Stimulated activated naive CD4-positive, alpha-beta T cell (primary cell): ENCODE measurements at regions not wholly inside any gene's neighbourhood (a gene's known extent, or its start where the extent isn't known, plus 50 kb on each side); places are given as distances from the start of the nearest gene placed in this dataset.

Source experiments
- DNase-seq, 6 experiments: peaks; one replicate each; lab custom pipeline; 2025; lab: John Stamatoyannopoulos, UW

DNA sequence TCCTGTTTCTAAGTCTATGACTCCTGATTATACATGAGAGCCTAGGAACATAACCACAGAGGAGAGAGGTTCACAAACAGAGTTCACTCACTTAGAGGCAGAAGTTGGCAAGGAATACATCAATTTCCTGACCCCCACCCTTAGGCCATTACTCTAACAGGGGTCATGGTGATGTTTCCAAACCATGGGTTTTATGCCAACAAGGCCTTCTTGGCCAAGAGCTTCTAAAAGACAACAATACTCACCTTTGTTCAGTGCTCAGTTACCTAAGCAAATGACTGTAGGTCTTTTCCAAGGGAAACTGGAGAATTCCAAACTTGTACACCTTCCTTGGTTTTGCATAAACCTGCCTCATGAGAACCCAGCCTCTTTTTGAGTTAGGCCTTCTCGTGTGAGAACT is 52.6 kb downstream of the ERICH4 start:
- DNase-seq = no peak

DNA sequence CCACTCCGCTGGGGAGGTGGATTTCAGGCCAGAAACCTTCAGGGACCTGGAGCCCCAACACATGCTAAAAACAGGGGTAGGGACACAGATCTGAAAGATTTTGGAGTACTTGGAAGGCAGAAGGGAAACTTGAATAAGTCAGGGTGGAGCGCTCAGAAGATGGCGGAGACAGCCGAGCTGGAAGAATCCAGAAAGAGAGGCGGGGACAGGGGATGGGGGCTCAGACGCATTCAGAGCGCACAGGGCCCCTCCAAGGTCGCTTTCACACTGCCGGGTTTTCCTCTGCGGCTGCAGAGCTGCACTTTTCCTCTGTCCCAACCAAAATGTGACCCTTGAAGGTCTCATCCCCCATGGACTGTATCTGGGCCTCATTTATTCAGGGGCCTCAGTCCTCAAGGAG is 56.9 kb downstream of the ERICH4 start:
- no peak for DNase-seq

DNA sequence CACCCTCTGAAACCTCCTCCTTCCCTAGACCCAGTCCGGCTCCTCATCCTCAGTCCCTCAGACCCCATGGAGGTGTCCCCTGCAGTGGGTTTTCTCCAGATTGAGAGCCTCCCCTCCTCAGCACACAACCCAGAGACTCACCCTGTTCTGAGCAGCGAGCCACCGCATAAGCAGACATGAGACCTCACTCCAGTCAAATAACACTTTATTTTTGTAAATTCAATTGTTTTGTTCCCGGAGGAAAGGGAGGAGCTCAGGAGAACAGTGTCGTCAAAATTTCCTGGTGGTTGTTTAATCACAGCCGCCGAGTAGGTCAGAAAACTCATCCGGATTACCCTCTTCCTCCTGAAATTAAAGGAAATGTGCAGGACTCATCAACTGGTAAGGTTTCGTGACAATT is 57.5 kb downstream of the ERICH4 start:
- no peak for DNase-seq

DNA sequence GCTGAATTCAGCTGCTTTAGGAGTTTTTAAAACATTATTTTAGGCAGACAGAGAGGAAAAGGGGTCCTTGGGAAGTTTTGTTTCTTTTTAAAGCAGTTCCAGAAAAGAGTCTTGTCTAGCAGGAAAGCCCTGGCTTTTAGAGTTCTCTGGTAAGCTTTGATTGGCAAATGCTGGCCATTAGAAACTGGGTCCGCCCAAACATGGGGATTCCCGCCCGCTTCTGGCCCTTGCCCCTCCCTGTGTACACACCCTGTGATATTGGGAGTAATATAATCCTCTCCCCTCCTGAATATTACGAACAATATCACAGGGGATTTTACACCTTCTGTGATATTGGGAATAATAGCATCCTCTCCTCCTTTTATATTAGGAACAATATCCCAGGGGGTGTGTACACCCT is 58.9 kb downstream of the ERICH4 start:
- DNase-seq = no peak

DNA sequence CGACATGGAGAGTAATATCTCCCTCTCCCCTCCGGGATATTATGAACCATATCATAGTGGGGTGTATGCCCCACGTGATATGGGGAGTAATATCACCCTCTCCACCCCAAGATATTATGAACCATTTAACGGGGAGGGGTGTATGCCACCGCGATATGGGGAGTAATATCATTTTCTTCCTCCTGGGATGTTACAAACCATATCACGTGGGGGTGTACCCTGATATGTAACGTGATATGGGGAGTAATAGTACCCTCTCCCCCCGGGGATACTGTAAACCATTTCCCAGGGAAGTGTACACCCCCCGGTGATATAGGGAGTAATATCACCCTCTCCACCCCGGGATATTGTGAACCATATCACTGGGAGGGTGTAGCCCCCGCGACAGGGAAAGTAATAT is 62.1 kb downstream of the ERICH4 start:
- DNase-seq = no peak

DNA sequence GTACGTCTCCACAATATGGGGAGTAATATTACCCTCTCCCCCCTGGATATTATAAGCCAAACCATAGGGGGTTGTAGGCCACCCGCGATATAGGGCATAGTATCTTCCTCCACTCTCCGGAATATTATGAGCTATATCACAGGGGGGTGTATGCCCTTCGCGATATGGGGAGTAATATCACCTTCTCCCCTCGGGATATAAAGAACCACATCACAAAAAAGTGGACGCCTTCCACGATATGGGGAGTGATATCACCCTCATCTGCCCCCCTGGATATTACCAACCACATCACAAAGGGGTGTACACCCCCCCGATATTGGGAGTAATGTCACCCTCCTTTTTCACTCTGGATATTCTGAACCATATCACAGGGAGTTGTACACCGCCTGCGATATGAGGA is 65.5 kb upstream of the CEACAM21 start:
- no peak for DNase-seq

DNA sequence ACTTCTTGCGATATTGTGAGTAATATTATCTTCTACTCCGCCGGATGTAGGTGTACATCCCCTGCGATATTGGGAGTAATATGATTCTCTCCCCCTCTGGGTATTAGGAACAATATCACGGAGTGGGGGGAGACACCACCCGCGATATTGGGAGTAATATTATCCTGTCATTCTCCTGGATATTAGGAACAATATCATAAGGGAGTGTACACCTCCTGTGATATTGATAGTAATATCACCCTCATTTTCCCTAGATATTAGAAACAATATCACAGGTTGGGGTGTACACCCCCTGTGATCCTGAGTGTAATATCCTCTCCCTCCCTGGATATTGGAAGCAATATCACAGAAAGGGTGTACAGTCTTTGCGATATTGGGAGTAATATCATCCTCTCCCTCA is 64.3 kb upstream of the CEACAM21 start:
- no peak for DNase-seq

DNA sequence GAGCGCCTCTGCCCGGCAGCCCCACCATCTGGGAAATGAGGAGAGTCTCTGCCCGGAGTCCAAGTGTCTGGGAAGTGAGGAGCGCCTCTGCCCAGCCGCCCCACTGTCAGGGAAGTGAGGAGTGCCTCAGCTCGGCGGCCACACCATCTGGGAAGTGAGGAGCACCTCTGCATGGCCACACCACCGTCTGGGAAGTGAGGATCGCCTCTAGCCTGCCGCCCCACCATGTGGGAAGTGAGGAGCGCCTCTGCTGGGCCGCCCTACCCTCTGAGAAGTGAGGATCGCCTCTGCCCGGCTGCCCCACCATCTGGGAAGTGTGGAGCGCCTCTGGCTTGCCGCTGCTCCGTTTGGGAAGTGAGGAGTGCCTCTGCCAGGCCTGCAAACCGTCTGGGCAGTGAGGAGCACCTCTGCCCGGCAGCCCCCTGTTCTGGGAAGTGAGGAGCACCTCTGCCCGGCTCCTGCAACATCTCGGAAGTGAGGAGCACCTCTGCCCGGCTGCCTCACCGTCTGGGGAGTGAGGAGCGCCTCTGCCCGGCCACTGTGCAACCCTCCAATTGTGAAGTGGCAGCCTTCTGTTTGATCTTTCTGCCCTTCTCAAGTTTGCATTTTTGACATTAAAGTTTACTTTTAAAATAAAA is 60.8 kb upstream of the CEACAM21 start:
- no peak for DNase-seq

DNA sequence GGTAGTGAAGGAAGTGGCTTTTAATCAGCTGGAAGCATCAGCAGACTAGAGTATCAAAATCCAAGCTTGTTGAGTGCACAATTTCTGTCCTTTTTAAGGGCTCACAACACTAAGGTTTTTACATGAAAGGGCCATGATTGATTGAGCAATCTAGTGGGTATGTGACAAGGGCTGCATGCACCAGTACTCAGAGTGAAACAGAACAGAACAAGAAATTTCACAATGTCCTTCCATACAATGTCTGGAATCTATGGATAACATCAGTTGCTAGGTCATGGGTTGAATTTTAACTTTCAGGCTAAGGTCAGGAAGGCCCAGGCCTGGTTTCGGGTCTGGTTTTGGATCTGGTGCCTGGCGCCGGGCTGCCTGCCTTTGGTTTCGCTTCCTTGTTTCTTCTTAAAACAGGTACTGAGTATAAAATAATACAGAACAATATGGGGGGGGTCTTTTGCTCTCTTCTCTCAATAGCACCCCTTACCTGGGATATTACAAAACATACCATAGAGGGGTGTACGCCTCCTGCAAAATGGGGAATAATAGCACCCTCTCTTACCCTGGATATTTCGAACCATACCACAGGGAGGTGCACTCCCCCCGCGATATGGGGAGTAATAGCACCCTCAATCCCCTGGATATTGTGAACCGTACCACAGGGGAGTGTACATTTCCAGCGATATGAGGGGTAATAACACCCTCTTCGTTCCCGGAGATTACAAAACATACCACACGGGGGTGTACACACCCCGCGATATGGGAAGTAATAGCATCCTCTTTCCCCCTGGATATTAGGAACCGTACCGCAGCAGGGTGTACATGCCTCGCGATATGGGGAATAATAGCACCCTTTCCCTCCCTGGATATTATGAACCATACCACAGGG is 59.4 kb upstream of the CEACAM21 start:
- DNase-seq = peak in 5 of 6 experiments; percentile 6 to 35 (median 18)

DNA sequence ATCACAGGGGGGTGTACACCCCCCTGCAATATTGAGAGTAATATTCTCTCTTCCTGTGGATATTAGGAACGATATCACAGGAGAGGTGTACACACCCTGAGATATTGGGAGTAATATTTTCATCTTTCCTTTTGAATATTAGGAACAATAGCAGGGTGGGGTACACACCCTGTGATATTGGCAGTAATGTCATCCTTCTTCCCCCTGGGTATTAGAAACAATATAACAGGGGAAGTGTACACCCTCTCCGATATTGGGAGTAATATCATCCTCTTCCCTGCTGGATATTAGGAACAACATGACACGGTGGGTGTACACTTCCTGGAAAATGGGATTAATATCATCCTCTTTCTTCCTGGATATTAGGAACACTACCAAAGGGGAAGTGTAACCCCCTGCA is 57.8 kb upstream of the CEACAM21 start:
- DNase-seq = no peak

DNA sequence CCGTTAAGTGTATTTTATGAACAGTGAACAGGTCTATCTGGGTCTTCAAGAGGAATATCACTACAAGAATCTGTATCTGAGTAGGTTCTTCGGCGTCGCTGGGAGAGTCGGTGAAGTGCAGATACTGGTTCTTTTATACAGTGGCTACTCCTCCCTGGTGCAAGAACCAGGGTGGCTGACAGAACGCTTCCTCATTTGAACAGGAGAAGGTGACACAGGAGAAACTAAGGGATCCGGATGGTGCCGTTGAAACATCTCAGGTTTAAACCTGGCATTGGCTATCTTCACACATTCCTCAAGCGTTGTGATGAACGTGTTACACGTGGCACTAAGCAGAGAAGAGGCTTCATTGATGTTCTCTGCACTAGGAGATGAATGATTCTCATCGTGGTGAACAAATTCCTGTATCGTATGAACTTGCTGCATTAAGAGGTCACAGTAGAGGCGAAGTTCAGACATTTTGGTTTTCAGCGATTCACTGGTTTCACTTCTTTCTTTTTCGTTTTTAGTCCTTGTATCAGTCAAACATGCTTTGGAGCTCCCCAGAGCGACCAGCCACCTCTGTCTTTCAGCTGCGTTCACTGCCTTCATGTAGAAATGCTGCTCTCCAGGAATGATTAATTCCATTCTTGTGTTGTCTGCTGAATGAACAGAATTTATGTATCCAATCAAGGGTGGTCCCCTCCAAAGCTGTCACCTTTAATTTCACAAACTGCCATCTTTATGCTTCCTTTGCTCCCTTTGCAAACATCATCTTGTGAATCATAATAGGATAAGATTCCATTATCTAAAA is 54.6 kb upstream of the CEACAM21 start:
- DNase-seq = peak in 4 of 6 experiments; percentile 21 to 70 (median 46)

DNA sequence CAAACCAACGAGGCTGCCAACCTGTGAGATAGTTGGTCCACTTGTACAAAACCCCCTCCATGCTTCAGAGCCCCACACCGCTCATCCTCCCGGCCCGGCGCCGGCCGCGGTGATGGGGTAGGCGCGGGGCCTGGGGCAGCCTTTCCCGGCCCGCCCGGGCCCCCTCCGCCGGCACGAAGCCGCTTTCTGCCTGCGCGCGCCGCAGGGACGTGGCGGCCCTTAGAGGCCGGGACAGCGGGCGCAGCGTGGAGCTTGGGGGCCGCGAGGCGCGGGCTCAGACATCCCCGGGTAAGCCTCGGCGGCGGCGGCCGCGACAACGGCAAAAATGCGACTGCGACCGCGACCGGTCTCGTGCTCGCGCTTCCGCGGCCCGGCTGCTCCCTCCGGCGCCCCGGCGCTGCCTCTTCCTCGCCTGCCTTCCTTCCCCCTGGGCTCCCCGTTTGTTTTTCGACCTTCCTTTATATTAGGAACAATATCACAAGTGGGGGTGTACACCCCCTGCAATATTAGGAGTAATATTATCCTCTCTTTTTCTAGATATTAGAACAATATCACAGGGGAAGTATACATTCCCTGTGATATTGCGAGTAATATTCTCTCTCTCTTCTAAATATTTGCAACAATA is 53.9 kb upstream of the CEACAM21 start:
- peak in 5 of 6 experiments; percentile 36 to 72 (median 44) for DNase-seq

DNA sequence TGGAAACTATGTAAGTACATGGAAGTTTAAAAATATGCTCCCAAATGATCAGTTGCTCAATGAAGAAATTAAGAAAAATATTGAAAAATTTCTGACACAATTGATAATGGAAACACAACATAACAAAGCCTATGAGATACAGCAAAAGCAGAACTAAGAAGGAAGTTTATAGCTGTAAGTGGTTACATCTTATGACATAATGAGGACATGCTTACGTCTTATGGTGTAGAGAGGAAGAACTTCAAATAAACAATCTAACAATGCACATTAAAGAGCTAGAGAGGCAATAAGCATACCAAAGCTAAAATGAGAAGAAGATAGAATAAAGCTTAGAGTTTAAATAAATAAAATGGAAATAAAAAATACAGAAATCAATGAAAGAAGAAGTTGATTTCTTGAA is 50.0 kb upstream of the CEACAM21 start:
- no peak for DNase-seq
